Kidney (tissue), 13 donors: ENCODE measurements at regions not wholly inside any gene's neighbourhood (a gene's known extent, or its start where the extent isn't known, plus 50 kb on each side); places are given as distances from the start of the nearest gene placed in this dataset.

Experiments
- DNase-seq, 5 donors: peaks; one replicate each; pipeline ENCODE4 v3.0.0-alpha.2; 2013 to 2020
- FAIRE-seq: peaks from 2 replicates; lab custom pipeline; 2012; peaks lifted over from hg19 to GRCh38; lab: Jason Lieb, UNC
- H3K27ac ChIP-seq, 2 donors: one replicate each; pipeline ENCODE4 v1.7.0; 2013; ENCODE audit warnings: low read depth in 2 of 2, low read length in 2 of 2, inconsistent platforms in 1 of 2
- H3K27me3 ChIP-seq: one replicate; pipeline ENCODE4 v1.7.1; 2013; ENCODE audit warnings: low read length, inconsistent platforms; ENCODE audit not compliant: control insufficient read depth, insufficient read depth
- H3K36me3 ChIP-seq, 3 donors: one replicate each; pipeline versions ENCODE4 v1.7.0 to v1.7.1; 2013; ENCODE audit warnings: low read length in 3 of 3, control low read depth in 1 of 3, inconsistent platforms in 1 of 3; ENCODE audit not compliant: insufficient read depth in 3 of 3, control insufficient read depth in 2 of 3
- H3K4me1 ChIP-seq, 3 donors: one replicate each; pipeline versions ENCODE4 v1.7.0 to v1.7.1; 2013; ENCODE audit warnings: low read length in 3 of 3, inconsistent platforms in 1 of 3, low read depth in 1 of 3; ENCODE audit not compliant: control insufficient read depth in 2 of 3, insufficient read depth in 2 of 3
- H3K4me3 ChIP-seq, 3 donors: one replicate each; pipeline versions ENCODE4 v1.7.0 to v1.8.1; 2013; ENCODE audit warnings: low read length in 3 of 3, control low read depth in 1 of 3, inconsistent platforms in 1 of 3
- H3K9ac ChIP-seq, 3 donors: one replicate each; pipeline versions ENCODE4 v1.7.0 to v1.7.1; 2013; ENCODE audit warnings: low read length in 3 of 3, control low read depth in 1 of 3, inconsistent platforms in 1 of 3
- H3K9me3 ChIP-seq, 3 donors: one replicate each; pipeline versions ENCODE4 v1.7.0 to v1.7.1; 2013; ENCODE audit warnings: low read length in 3 of 3, control low read depth in 1 of 3, inconsistent platforms in 1 of 3; ENCODE audit not compliant: control insufficient read depth in 2 of 3, insufficient read depth in 1 of 3
- CTCF ChIP-seq: IDR thresholded peaks from 3 replicates; pipeline ENCODE4 v1.5.1; 2012; ENCODE audit warnings: mild to moderate bottlenecking, moderate library complexity, borderline replicate concordance; ENCODE audit not compliant: insufficient read depth; ENCODE audit errors: extremely low read depth
- intact Hi-C: fragments of 100-400 bp; cut with DNase I; formaldehyde crosslinking; loops from one replicate; pipeline ENCODE4 v1.11.1; 2022
- donor health status: control.
- donor health status: control.
- donor health status: control.
- donor health status: control.
- donor health status: control.
- donor health status: DM: yes; HTN: yes; CAD: no.
- donor health status: Normal renal cell carcinoma (clear cell type).

- no peak overlapping the region for H3K4me3 ChIP-seq
- FAIRE-seq = no peak
- DNase-seq = peak in 1 of 5 donors; percentile 57
- H3K9ac ChIP-seq = no peak overlapping the region
- H3K4me1 ChIP-seq = no peaks in the 10 kb centered on the region
- no peak for TF ChIP-seq CTCF
- H3K36me3 ChIP-seq = no peaks in the 10 kb centered on the region
- no peaks in the 10 kb centered on the region for H3K9me3 ChIP-seq
- H3K27me3 ChIP-seq = no peaks in the 10 kb centered on the region
- no peak overlapping the region for H3K27ac ChIP-seq
- intact Hi-C loops = no loop called here
Measured at GRCh38 chr21:20646431-20647165, 351.6 kb upstream of the NCAM2 start.

- no peak for TF ChIP-seq CTCF
- Histone ChIP-seq H3K27me3 (no peaks in the 10 kb centered on the region), H3K4me1 (no peaks in the 10 kb centered on the region), H3K9me3 (no peaks in the 10 kb centered on the region), H3K36me3 (no peaks in the 10 kb centered on the region), H3K27ac (no peak overlapping the region), H3K4me3 (no peak overlapping the region), H3K9ac (no peak overlapping the region)
- DNase-seq (no peak), FAIRE-seq (no peak)
- intact Hi-C loops = no loop called here
Measured at GRCh38 chr21:20647607-20648006, 350.6 kb upstream of the NCAM2 start.

- no peak for FAIRE-seq
- TF ChIP-seq CTCF = no peak
- Histone ChIP-seq H3K9ac (no peak overlapping the region), H3K4me3 (no peak overlapping the region), H3K36me3 (no peaks in the 10 kb centered on the region), H3K27ac (no peak overlapping the region), H3K4me1 (no peaks in the 10 kb centered on the region), H3K9me3 (no peaks in the 10 kb centered on the region), H3K27me3 (no peaks in the 10 kb centered on the region)
- no peak for DNase-seq
- intact Hi-C loops = no loop called here
Measured at GRCh38 chr21:20649231-20649630, 349.0 kb upstream of the NCAM2 start.

- no peak for DNase-seq
- TF ChIP-seq CTCF = no peak
- Histone ChIP-seq H3K27me3 (no peaks in the 10 kb centered on the region), H3K9ac (no peak overlapping the region), H3K9me3 (no peaks in the 10 kb centered on the region), H3K4me3 (no peak overlapping the region), H3K36me3 (no peaks in the 10 kb centered on the region), H3K4me1 (no peaks in the 10 kb centered on the region), H3K27ac (no peak overlapping the region)
- intact Hi-C loops = no loop called here
- FAIRE-seq = no peak
Measured at GRCh38 chr21:20652846-20653245, 345.4 kb upstream of the NCAM2 start.
